HG03460 (cell line): ENCODE measurements at regions not wholly inside any gene's neighbourhood (a gene's known extent, or its start where the extent isn't known, plus 50 kb on each side); places are given as distances from the start of the nearest gene placed in this dataset.
A peak's percentile ranks its signal among the peaks of the same experiment; 100 is the strongest.

Experiments used
- ATAC-seq: cut with Tn5 transposase; IDR thresholded peaks from one replicate; pipeline ENCODE4 v1.9.1; 2021; ENCODE audit not compliant: unreplicated experiment

GRCh38 chr6:87909849-87910248, 137.8 kb upstream of the SPACA1 start:
- no peak for ATAC-seq

GRCh38 chr6:87908978-87909811, 138.4 kb upstream of the SPACA1 start:
- no peak for ATAC-seq

- peak; percentile 41 for ATAC-seq
These were observed 140.1 kb upstream of the SPACA1 start for GRCh38 chr6:87907521-87907920.

- ATAC-seq = peak; percentile 85
These were observed 142.5 kb upstream of the SPACA1 start for GRCh38 chr6:87905101-87905641.

- ATAC-seq = no peak
These were observed 143.6 kb upstream of the SPACA1 start for GRCh38 chr6:87904011-87904410.

GRCh38 chr6:87903323-87903722, 144.3 kb upstream of the SPACA1 start:
- ATAC-seq = no peak

- no peak for ATAC-seq
These were observed 145.3 kb upstream of the SPACA1 start for GRCh38 chr6:87902383-87902782.

GRCh38 chr6:87901613-87902012, 146.0 kb upstream of the SPACA1 start:
- ATAC-seq = no peak

GRCh38 chr6:87900160-87900698, 147.4 kb upstream of the SPACA1 start:
- ATAC-seq = no peak

- ATAC-seq = no peak
These were observed 148.0 kb upstream of the SPACA1 start for GRCh38 chr6:87899499-87900147.

GRCh38 chr6:87897663-87898062, 150.0 kb upstream of the SPACA1 start:
- no peak for ATAC-seq

GRCh38 chr6:87897013-87897412, 150.6 kb upstream of the SPACA1 start:
- ATAC-seq = no peak

- ATAC-seq = no peak
These were observed 160.4 kb upstream of the SPACA1 start for GRCh38 chr6:87887266-87887665.

GRCh38 chr6:87884203-87884602, 163.4 kb upstream of the SPACA1 start:
- ATAC-seq = no peak

GRCh38 chr6:87881342-87881895, 166.2 kb upstream of the SPACA1 start:
- no peak for ATAC-seq

- peak; percentile 76 for ATAC-seq
These were observed 168.3 kb upstream of the SPACA1 start for GRCh38 chr6:87879132-87879861.

- no peak for ATAC-seq
These were observed 171.9 kb upstream of the SPACA1 start for GRCh38 chr6:87875781-87876180.

- no peak for ATAC-seq
These were observed 171.5 kb upstream of the AKIRIN2 start for GRCh38 chr6:87873556-87873955.

- ATAC-seq = no peak
These were observed 168.5 kb upstream of the AKIRIN2 start for GRCh38 chr6:87870556-87870955.

GRCh38 chr6:87869064-87869905, 167.3 kb upstream of the AKIRIN2 start:
- ATAC-seq = no peak
